NCI-H82 treated with DMSO at 0.1 percent for 48 hours (cell line): ENCODE measurements at regions not wholly inside any gene's neighbourhood (a gene's known extent, or its start where the extent isn't known, plus 50 kb on each side); places are given as distances from the start of the nearest gene placed in this dataset.

ENCODE experiments used
- DNase-seq: peaks from one replicate; lab custom pipeline; 2025; ENCODE audit not compliant: unreplicated experiment; lab: John Stamatoyannopoulos, UW

- no peak for DNase-seq
Observed at GRCh38 chr6:159357211-159357915, 188.2 kb downstream of the FNDC1 start.

- no peak for DNase-seq
Observed at GRCh38 chr6:159353193-159353592, 184.0 kb downstream of the FNDC1 start.

GRCh38 chr6:159351707-159352106 is 182.5 kb downstream of the FNDC1 start:
- no peak for DNase-seq

- no peak for DNase-seq
Observed at GRCh38 chr6:159349915-159350314, 180.7 kb downstream of the FNDC1 start.

- DNase-seq, result no peak
Observed at GRCh38 chr6:159343709-159344108, 174.5 kb downstream of the FNDC1 start.

GRCh38 chr6:159342146-159342545 is 172.9 kb downstream of the FNDC1 start:
- no peak for DNase-seq

GRCh38 chr6:159334068-159334467 is 164.9 kb downstream of the FNDC1 start:
- no peak for DNase-seq

GRCh38 chr6:159331451-159331850 is 162.3 kb downstream of the FNDC1 start:
- DNase-seq, result no peak

- no peak for DNase-seq
Observed at GRCh38 chr6:159329081-159329480, 159.9 kb downstream of the FNDC1 start.

GRCh38 chr6:159328052-159328451 is 158.9 kb downstream of the FNDC1 start:
- no peak for DNase-seq

GRCh38 chr6:159325476-159325875 is 156.3 kb downstream of the FNDC1 start:
- no peak for DNase-seq

GRCh38 chr6:159324596-159324995 is 155.4 kb downstream of the FNDC1 start:
- DNase-seq, result no peak
